ENCODE measurements at regions not wholly inside any gene's neighbourhood (a gene's known extent, or its start where the extent isn't known, plus 50 kb on each side); places are given as distances from the start of the nearest gene placed in this dataset.

GRCh38 chr7:41633690-41634089 is 69.2 kb downstream of the INHBA start:
- no peak for DNase-seq

GRCh38 chr7:41630741-41631140 is 72.1 kb downstream of the INHBA start:
- DNase-seq: no peak

- DNase-seq: no peak
Observed at GRCh38 chr7:41629711-41630111, 73.2 kb downstream of the INHBA start.

GRCh38 chr7:41628901-41629300 is 74.0 kb downstream of the INHBA start:
- no peak for DNase-seq

- DNase-seq: no peak
Observed at GRCh38 chr7:41627645-41628298, 75.1 kb downstream of the INHBA start.

- no peak for DNase-seq
Observed at GRCh38 chr7:41624818-41625217, 78.1 kb downstream of the INHBA start.

- DNase-seq: no peak
Observed at GRCh38 chr7:41621953-41622831, 80.7 kb downstream of the INHBA start.

- no peak for DNase-seq
Observed at GRCh38 chr7:41617987-41618386, 84.9 kb downstream of the INHBA start.

GRCh38 chr7:41612798-41613197 is 90.1 kb downstream of the INHBA start:
- DNase-seq: no peak

- DNase-seq: no peak
Observed at GRCh38 chr7:41612386-41612785, 90.5 kb downstream of the INHBA start.

GRCh38 chr7:41608447-41608846 is 94.4 kb downstream of the INHBA start:
- DNase-seq: no peak

- no peak for DNase-seq
Observed at GRCh38 chr7:41603985-41604384, 98.9 kb downstream of the INHBA start.

- DNase-seq: no peak
Observed at GRCh38 chr7:41599760-41600159, 103.1 kb downstream of the INHBA start.

GRCh38 chr7:41592794-41593193 is 110.1 kb downstream of the INHBA start:
- DNase-seq: no peak

GRCh38 chr7:41592236-41592635 is 110.7 kb downstream of the INHBA start:
- DNase-seq: no peak

GRCh38 chr7:41590986-41591385 is 111.9 kb downstream of the INHBA start:
- DNase-seq: no peak

- no peak for DNase-seq
Observed at GRCh38 chr7:41588341-41588740, 114.5 kb downstream of the INHBA start.

- no peak for DNase-seq
Observed at GRCh38 chr7:41586931-41587640, 115.8 kb downstream of the INHBA start.

GRCh38 chr7:41584746-41585145 is 118.1 kb downstream of the INHBA start:
- no peak for DNase-seq

GRCh38 chr7:41582116-41582515 is 120.8 kb downstream of the INHBA start:
- DNase-seq: no peak

- no peak for DNase-seq
Observed at GRCh38 chr7:41581041-41581440, 121.8 kb downstream of the INHBA start.

- no peak for DNase-seq
Observed at GRCh38 chr7:41579961-41580935, 122.6 kb downstream of the INHBA start.

Measured in hindlimb muscle (tissue), 1 donor.